ENCODE measurements at regions not wholly inside any gene's neighbourhood (a gene's known extent, or its start where the extent isn't known, plus 50 kb on each side); places are given as distances from the start of the nearest gene placed in this dataset.

DNA sequence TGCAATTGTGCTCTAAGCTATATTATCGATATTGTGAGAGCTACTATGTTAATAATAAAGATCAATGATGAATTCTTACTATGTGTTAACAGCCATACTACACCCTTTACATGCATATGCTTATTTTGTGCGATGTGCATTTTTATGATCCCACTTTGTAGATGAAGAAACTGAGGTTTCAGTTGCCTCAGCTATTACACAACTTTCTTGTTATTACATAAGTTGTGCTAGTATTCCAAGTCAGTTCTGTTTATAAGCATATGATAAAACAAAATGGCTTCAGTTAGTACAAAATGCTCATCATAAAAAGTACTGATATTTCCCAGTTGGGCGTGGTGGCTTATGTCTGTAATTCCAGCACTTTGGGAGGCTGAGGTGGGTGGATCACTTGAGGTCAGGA lies 471.5 kb upstream of the DCN start:
- TF ChIP-seq GATA3 (IDR thresholded peaks at IDR 0.05; ENCODE audit: low read depth, low read length) (no peak), GATA2 (IDR thresholded peaks at IDR 0.05; ENCODE audit: low read depth, low read length) (no peak)
